A673 (cell line): ENCODE measurements at regions not wholly inside any gene's neighbourhood (a gene's known extent, or its start where the extent isn't known, plus 50 kb on each side); places are given as distances from the start of the nearest gene placed in this dataset.

ENCODE experiments used
- EZH2 ChIP-seq: fragments of 200-600 bp; sonication (generic); IDR thresholded peaks from 2 replicates; pipeline ENCODE4 v1.6.1; 2017; ENCODE audit warnings: borderline replicate concordance, low read depth, mild to moderate bottlenecking, mixed read lengths, antibody characterized with exemption, low read length; ENCODE audit not compliant: poor library complexity, severe bottlenecking
- TF ChIP-seq, protein P1 (sequence below): fragments of 300-800, 200-600 bp; sonication (generic); conservative IDR thresholded peaks from 2 replicates; pipeline ENCODE4 v1.5.1; 2017; ENCODE audit warnings: low read depth, mild to moderate bottlenecking, antibody characterized with exemption, low read length, moderate library complexity, mixed read lengths

DNA sequence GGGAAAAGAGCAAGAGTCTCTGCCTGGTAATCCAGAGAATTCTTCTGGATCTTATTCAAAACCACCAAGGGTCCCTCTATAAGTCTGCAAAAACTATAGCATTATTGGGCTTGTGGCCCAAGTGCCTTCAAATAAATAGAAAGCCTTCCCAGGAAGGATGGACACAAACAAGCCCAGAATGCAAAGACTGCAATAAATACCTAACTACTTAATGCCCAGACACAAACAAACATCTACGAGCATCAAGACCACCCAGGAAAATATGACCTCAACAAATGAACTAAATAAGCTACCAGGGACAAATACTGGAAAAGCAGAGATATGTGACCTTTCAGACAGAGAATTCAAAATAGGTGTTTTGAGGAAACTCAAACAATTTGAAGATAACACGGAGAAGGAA is 355.8 kb upstream of the GRAMD2B start:
- no peak for TF ChIP-seq EZH2
- TF ChIP-seq, protein P1, sequence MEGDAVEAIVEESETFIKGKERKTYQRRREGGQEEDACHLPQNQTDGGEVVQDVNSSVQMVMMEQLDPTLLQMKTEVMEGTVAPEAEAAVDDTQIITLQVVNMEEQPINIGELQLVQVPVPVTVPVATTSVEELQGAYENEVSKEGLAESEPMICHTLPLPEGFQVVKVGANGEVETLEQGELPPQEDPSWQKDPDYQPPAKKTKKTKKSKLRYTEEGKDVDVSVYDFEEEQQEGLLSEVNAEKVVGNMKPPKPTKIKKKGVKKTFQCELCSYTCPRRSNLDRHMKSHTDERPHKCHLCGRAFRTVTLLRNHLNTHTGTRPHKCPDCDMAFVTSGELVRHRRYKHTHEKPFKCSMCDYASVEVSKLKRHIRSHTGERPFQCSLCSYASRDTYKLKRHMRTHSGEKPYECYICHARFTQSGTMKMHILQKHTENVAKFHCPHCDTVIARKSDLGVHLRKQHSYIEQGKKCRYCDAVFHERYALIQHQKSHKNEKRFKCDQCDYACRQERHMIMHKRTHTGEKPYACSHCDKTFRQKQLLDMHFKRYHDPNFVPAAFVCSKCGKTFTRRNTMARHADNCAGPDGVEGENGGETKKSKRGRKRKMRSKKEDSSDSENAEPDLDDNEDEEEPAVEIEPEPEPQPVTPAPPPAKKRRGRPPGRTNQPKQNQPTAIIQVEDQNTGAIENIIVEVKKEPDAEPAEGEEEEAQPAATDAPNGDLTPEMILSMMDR, result no peak
